ENCODE measurements at regions not wholly inside any gene's neighbourhood (a gene's known extent, or its start where the extent isn't known, plus 50 kb on each side); places are given as distances from the start of the nearest gene placed in this dataset.

GRCh38 chr6:33918175-33918695 lies 114.4 kb upstream of the MLN start:
- Histone ChIP-seq H3K9ac (ENCODE audit: low read length) (no peak overlapping the region), H3K4me1 (ENCODE audit: control insufficient read depth, insufficient read depth, low read length) (peaks cover 3% of the 10 kb centered on the region; the same call in 1 of the 2 replicates), H3K27me3 (ENCODE audit: control insufficient read depth, insufficient read depth, low read length) (no peaks in the 10 kb centered on the region), H3K36me3 (ENCODE audit: control insufficient read depth, insufficient read depth, low read length) (no peaks in the 10 kb centered on the region), H3K27ac (ENCODE audit: low read depth, low read length) (no peak overlapping the region), H3K4me3 (ENCODE audit: low read depth, low read length) (no peak overlapping the region), H3K9me3 (ENCODE audit: control insufficient read depth, insufficient read depth, low read depth, low read length) (peaks cover 8% of the 10 kb centered on the region)

GRCh38 chr6:33915134-33915533 lies 111.3 kb upstream of the MLN start:
- H3K9ac ChIP-seq (ENCODE audit: low read length): no peak overlapping the region
- H3K4me1 ChIP-seq (ENCODE audit: control insufficient read depth, insufficient read depth, low read length): no peaks in the 10 kb centered on the region
- H3K9me3 ChIP-seq (ENCODE audit: control insufficient read depth, insufficient read depth, low read depth, low read length): peaks cover 8% of the 10 kb centered on the region
- no peak overlapping the region for H3K27ac ChIP-seq (ENCODE audit: low read depth, low read length)
- no peaks in the 10 kb centered on the region for H3K36me3 ChIP-seq (ENCODE audit: control insufficient read depth, insufficient read depth, low read length)
- H3K4me3 ChIP-seq (ENCODE audit: low read depth, low read length): no peak overlapping the region
- no peaks in the 10 kb centered on the region for H3K27me3 ChIP-seq (ENCODE audit: control insufficient read depth, insufficient read depth, low read length)

- H3K9ac ChIP-seq (ENCODE audit: low read length): no peak overlapping the region
- no peak overlapping the region for H3K27ac ChIP-seq (ENCODE audit: low read depth, low read length)
- no peaks in the 10 kb centered on the region for H3K27me3 ChIP-seq (ENCODE audit: control insufficient read depth, insufficient read depth, low read length)
- H3K36me3 ChIP-seq (ENCODE audit: control insufficient read depth, insufficient read depth, low read length): no peaks in the 10 kb centered on the region
- H3K4me3 ChIP-seq (ENCODE audit: low read depth, low read length): no peak overlapping the region
- H3K9me3 ChIP-seq (ENCODE audit: control insufficient read depth, insufficient read depth, low read depth, low read length): peaks cover 8% of the 10 kb centered on the region
- no peaks in the 10 kb centered on the region for H3K4me1 ChIP-seq (ENCODE audit: control insufficient read depth, insufficient read depth, low read length)
These were observed 110.8 kb upstream of the MLN start for GRCh38 chr6:33914645-33915044.

- Histone ChIP-seq H3K4me1 (ENCODE audit: control insufficient read depth, insufficient read depth, low read length) (no peaks in the 10 kb centered on the region), H3K9me3 (ENCODE audit: control insufficient read depth, insufficient read depth, low read depth, low read length) (peaks cover under 1% of the 10 kb centered on the region), H3K36me3 (ENCODE audit: control insufficient read depth, insufficient read depth, low read length) (no peaks in the 10 kb centered on the region), H3K4me3 (ENCODE audit: low read depth, low read length) (no peak overlapping the region), H3K27ac (ENCODE audit: low read depth, low read length) (no peak overlapping the region), H3K9ac (ENCODE audit: low read length) (no peak overlapping the region), H3K27me3 (ENCODE audit: control insufficient read depth, insufficient read depth, low read length) (no peaks in the 10 kb centered on the region)
These were observed 108.4 kb upstream of the MLN start for GRCh38 chr6:33912195-33912594.

- no peaks in the 10 kb centered on the region for H3K27me3 ChIP-seq (ENCODE audit: control insufficient read depth, insufficient read depth, low read length)
- no peak overlapping the region for H3K27ac ChIP-seq (ENCODE audit: low read depth, low read length)
- no peaks in the 10 kb centered on the region for H3K9me3 ChIP-seq (ENCODE audit: control insufficient read depth, insufficient read depth, low read depth, low read length)
- no peak overlapping the region for H3K9ac ChIP-seq (ENCODE audit: low read length)
- H3K36me3 ChIP-seq (ENCODE audit: control insufficient read depth, insufficient read depth, low read length): no peaks in the 10 kb centered on the region
- H3K4me1 ChIP-seq (ENCODE audit: control insufficient read depth, insufficient read depth, low read length): no peaks in the 10 kb centered on the region
- no peak overlapping the region for H3K4me3 ChIP-seq (ENCODE audit: low read depth, low read length)
These were observed 107.7 kb upstream of the MLN start for GRCh38 chr6:33911488-33911887.

GRCh38 chr6:33910594-33910993 lies 106.8 kb upstream of the MLN start:
- no peak overlapping the region for H3K4me3 ChIP-seq (ENCODE audit: low read depth, low read length)
- no peak overlapping the region for H3K27ac ChIP-seq (ENCODE audit: low read depth, low read length)
- no peaks in the 10 kb centered on the region for H3K4me1 ChIP-seq (ENCODE audit: control insufficient read depth, insufficient read depth, low read length)
- no peaks in the 10 kb centered on the region for H3K36me3 ChIP-seq (ENCODE audit: control insufficient read depth, insufficient read depth, low read length)
- H3K9ac ChIP-seq (ENCODE audit: low read length): no peak overlapping the region
- no peaks in the 10 kb centered on the region for H3K27me3 ChIP-seq (ENCODE audit: control insufficient read depth, insufficient read depth, low read length)
- no peaks in the 10 kb centered on the region for H3K9me3 ChIP-seq (ENCODE audit: control insufficient read depth, insufficient read depth, low read depth, low read length)

GRCh38 chr6:33909737-33910136 lies 105.9 kb upstream of the MLN start:
- H3K27me3 ChIP-seq (ENCODE audit: control insufficient read depth, insufficient read depth, low read length): no peaks in the 10 kb centered on the region
- no peak overlapping the region for H3K27ac ChIP-seq (ENCODE audit: low read depth, low read length)
- H3K36me3 ChIP-seq (ENCODE audit: control insufficient read depth, insufficient read depth, low read length): no peaks in the 10 kb centered on the region
- no peaks in the 10 kb centered on the region for H3K4me1 ChIP-seq (ENCODE audit: control insufficient read depth, insufficient read depth, low read length)
- H3K9ac ChIP-seq (ENCODE audit: low read length): no peak overlapping the region
- no peaks in the 10 kb centered on the region for H3K9me3 ChIP-seq (ENCODE audit: control insufficient read depth, insufficient read depth, low read depth, low read length)
- no peak overlapping the region for H3K4me3 ChIP-seq (ENCODE audit: low read depth, low read length)

- H3K4me3 ChIP-seq (ENCODE audit: low read depth, low read length): no peak overlapping the region
- no peak overlapping the region for H3K27ac ChIP-seq (ENCODE audit: low read depth, low read length)
- H3K9ac ChIP-seq (ENCODE audit: low read length): no peak overlapping the region
These were observed 104.2 kb upstream of the MLN start for GRCh38 chr6:33908025-33908424.

GRCh38 chr6:33907227-33907626 lies 103.4 kb upstream of the MLN start:
- Histone ChIP-seq H3K27me3 (ENCODE audit: control insufficient read depth, insufficient read depth, low read length) (no peaks in the 10 kb centered on the region), H3K4me1 (ENCODE audit: control insufficient read depth, insufficient read depth, low read length) (peaks cover 8% of the 10 kb centered on the region; the same call in 1 of the 2 replicates)

More at GRCh38 chr6:33908025-33908424, 104.2 kb upstream of the MLN start:
- Histone ChIP-seq H3K36me3 (ENCODE audit: control insufficient read depth, insufficient read depth, low read length) (no peaks in the 10 kb centered on the region), H3K4me1 (ENCODE audit: control insufficient read depth, insufficient read depth, low read length) (peaks cover 8% of the 10 kb centered on the region; the same call in 1 of the 2 replicates), H3K27me3 (ENCODE audit: control insufficient read depth, insufficient read depth, low read length) (no peaks in the 10 kb centered on the region), H3K9me3 (ENCODE audit: control insufficient read depth, insufficient read depth, low read depth, low read length) (no peaks in the 10 kb centered on the region)

GRCh38 chr6:33906439-33906838 lies 102.6 kb upstream of the MLN start:
- Histone ChIP-seq H3K9me3 (ENCODE audit: control insufficient read depth, insufficient read depth, low read depth, low read length) (no peaks in the 10 kb centered on the region), H3K27me3 (ENCODE audit: control insufficient read depth, insufficient read depth, low read length) (no peaks in the 10 kb centered on the region), H3K27ac (ENCODE audit: low read depth, low read length) (no peak overlapping the region), H3K9ac (ENCODE audit: low read length) (no peak overlapping the region), H3K4me1 (ENCODE audit: control insufficient read depth, insufficient read depth, low read length) (peaks cover 12% of the 10 kb centered on the region; the same call in 1 of the 2 replicates), H3K36me3 (ENCODE audit: control insufficient read depth, insufficient read depth, low read length) (no peaks in the 10 kb centered on the region), H3K4me3 (ENCODE audit: low read depth, low read length) (no peak overlapping the region)

More at GRCh38 chr6:33907227-33907626, 103.4 kb upstream of the MLN start:
- no peaks in the 10 kb centered on the region for H3K9me3 ChIP-seq (ENCODE audit: control insufficient read depth, insufficient read depth, low read depth, low read length)
- H3K4me3 ChIP-seq (ENCODE audit: low read depth, low read length): no peak overlapping the region
- H3K27ac ChIP-seq (ENCODE audit: low read depth, low read length): no peak overlapping the region
- no peak overlapping the region for H3K9ac ChIP-seq (ENCODE audit: low read length)
- no peaks in the 10 kb centered on the region for H3K36me3 ChIP-seq (ENCODE audit: control insufficient read depth, insufficient read depth, low read length)

- H3K9me3 ChIP-seq (ENCODE audit: control insufficient read depth, insufficient read depth, low read depth, low read length): no peaks in the 10 kb centered on the region
- H3K27me3 ChIP-seq (ENCODE audit: control insufficient read depth, insufficient read depth, low read length): no peaks in the 10 kb centered on the region
- H3K27ac ChIP-seq (ENCODE audit: low read depth, low read length): no peak overlapping the region
- H3K4me1 ChIP-seq (ENCODE audit: control insufficient read depth, insufficient read depth, low read length): peaks cover 12% of the 10 kb centered on the region; the same call in 1 of the 2 replicates
- no peaks in the 10 kb centered on the region for H3K36me3 ChIP-seq (ENCODE audit: control insufficient read depth, insufficient read depth, low read length)
- H3K4me3 ChIP-seq (ENCODE audit: low read depth, low read length): no peak overlapping the region
- H3K9ac ChIP-seq (ENCODE audit: low read length): no peak overlapping the region
These were observed 101.3 kb upstream of the MLN start for GRCh38 chr6:33905071-33905609.

All from HUES6 (cell line).